ENCODE measurements at regions not wholly inside any gene's neighbourhood (a gene's known extent, or its start where the extent isn't known, plus 50 kb on each side); places are given as distances from the start of the nearest gene placed in this dataset.

DNA sequence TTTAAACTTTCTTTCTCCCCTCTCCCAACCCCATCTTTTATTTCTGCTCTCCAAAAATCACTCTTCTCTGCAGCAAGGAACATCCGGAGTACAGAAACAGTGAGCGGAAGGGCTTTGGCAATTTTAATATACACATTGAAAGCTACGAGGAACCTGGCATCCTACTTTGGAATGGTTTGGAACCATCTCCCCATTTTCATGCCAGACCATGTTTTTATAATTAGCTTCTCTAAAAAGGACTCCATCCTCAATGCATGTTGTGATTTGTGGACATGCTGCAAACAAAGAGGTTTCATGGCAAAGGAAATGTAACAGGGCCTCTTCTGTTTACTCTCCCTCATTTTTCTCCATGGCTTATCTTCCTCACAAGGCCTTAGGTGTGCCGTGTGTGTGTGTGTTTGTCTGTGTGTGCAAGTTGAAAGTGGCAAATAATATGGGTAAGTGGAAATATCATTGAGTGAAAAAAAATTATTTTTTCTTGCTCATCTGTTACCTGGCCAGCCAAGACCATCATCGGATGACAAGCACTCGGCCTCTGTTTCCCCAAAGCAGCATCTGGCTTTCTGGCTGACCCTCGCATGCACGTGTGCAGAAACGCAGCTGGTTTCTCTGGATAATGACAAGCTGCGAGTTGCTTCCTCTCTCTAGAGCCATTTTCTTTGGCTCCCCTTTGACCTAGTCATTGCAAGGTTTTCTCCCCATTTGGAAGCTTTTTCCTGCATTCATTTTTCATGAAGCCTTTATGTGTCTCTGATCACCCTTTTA lies 585.0 kb downstream of the TMEM114 start:
- TF ChIP-seq, protein P1, sequence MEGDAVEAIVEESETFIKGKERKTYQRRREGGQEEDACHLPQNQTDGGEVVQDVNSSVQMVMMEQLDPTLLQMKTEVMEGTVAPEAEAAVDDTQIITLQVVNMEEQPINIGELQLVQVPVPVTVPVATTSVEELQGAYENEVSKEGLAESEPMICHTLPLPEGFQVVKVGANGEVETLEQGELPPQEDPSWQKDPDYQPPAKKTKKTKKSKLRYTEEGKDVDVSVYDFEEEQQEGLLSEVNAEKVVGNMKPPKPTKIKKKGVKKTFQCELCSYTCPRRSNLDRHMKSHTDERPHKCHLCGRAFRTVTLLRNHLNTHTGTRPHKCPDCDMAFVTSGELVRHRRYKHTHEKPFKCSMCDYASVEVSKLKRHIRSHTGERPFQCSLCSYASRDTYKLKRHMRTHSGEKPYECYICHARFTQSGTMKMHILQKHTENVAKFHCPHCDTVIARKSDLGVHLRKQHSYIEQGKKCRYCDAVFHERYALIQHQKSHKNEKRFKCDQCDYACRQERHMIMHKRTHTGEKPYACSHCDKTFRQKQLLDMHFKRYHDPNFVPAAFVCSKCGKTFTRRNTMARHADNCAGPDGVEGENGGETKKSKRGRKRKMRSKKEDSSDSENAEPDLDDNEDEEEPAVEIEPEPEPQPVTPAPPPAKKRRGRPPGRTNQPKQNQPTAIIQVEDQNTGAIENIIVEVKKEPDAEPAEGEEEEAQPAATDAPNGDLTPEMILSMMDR (IDR thresholded peaks at IDR 0.05; ENCODE audit: partially characterized antibody, unreplicated experiment): no peak
- Mint-ChIP-seq H3K4me1 (ENCODE audit: low read depth, unreplicated experiment) (no peaks in the 10 kb centered on the region), H3K9me3 (ENCODE audit: unreplicated experiment) (peaks cover 5% of the 10 kb centered on the region), H3K4me3 (ENCODE audit: unreplicated experiment) (no peak overlapping the region), H3K36me3 (ENCODE audit: unreplicated experiment) (peaks cover 5% of the 10 kb centered on the region), H3K27ac (ENCODE audit: unreplicated experiment) (no peak overlapping the region), H3K27me3 (ENCODE audit: unreplicated experiment) (peaks cover 3% of the 10 kb centered on the region)
- no peak for DNase-seq

DNA sequence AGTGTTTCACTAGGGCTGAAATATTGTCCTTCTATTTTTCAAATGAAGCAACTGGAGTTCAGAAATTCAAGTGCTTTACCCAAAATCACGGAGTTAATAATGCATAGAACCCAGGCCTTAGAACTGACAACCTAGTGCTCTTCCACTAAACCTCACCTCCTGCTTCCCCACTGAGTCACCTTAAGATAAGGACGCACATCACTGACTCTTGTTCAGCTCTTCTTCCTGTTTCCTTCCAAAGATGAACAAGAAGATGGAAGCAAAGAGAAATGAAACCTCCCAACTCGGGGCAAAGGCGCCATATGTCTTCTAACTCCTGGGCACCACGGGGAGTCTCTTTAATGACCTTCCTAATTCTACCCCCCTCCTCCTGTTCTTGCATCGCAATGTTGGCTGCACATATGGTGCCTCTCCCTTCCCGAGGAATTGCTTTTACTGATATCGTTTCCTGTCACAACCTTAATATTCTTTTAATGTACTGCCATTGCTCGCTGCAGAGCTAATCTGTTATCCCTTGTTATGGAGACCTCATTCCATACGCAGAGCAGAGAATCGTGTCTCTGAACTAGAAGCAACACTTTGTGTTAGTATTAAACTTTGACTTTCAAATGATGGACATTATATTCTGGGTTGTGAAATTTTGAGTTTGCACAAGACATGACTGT lies 591.4 kb downstream of the TMEM114 start:
- peaks cover 1% of the 10 kb centered on the region for H3K27me3 Mint-ChIP-seq (ENCODE audit: unreplicated experiment)
- no peak for DNase-seq
- no peak overlapping the region for H3K27ac Mint-ChIP-seq (ENCODE audit: unreplicated experiment)
- H3K9me3 Mint-ChIP-seq (ENCODE audit: unreplicated experiment): peaks cover 1% of the 10 kb centered on the region
- H3K4me3 Mint-ChIP-seq (ENCODE audit: unreplicated experiment): no peak overlapping the region
- H3K4me1 Mint-ChIP-seq (ENCODE audit: low read depth, unreplicated experiment): no peaks in the 10 kb centered on the region
- H3K36me3 Mint-ChIP-seq (ENCODE audit: unreplicated experiment): no peaks in the 10 kb centered on the region
- TF ChIP-seq, protein P1 (IDR thresholded peaks at IDR 0.05; ENCODE audit: partially characterized antibody, unreplicated experiment): no peak

DNA sequence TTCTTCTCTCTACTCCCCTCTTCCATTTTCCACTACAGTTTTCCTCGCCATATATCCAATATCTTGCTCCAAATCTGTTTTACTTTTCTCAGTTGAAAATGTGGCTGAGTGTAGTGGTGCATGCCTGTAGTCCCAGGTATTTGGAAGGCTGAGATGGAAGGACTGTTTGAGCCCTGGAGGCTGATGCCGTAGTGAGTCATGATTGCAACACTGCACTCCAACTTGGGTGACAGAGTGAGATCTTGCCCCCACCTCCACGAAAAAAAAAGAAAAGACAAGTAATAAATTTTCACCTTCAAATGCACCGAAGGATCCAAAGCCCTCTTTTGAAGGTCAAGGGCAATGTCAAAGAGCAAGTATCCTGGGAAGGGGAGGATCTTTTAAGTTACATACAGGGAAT lies 592.3 kb downstream of the TMEM114 start:
- TF ChIP-seq, protein P1 (IDR thresholded peaks at IDR 0.05; ENCODE audit: partially characterized antibody, unreplicated experiment): no peak
- Mint-ChIP-seq H3K4me3 (ENCODE audit: unreplicated experiment) (no peak overlapping the region), H3K27ac (ENCODE audit: unreplicated experiment) (no peak overlapping the region), H3K27me3 (ENCODE audit: unreplicated experiment) (peaks cover 2% of the 10 kb centered on the region), H3K36me3 (ENCODE audit: unreplicated experiment) (no peaks in the 10 kb centered on the region), H3K4me1 (ENCODE audit: low read depth, unreplicated experiment) (no peaks in the 10 kb centered on the region), H3K9me3 (ENCODE audit: unreplicated experiment) (peaks cover 2% of the 10 kb centered on the region)
- no peak for DNase-seq

DNA sequence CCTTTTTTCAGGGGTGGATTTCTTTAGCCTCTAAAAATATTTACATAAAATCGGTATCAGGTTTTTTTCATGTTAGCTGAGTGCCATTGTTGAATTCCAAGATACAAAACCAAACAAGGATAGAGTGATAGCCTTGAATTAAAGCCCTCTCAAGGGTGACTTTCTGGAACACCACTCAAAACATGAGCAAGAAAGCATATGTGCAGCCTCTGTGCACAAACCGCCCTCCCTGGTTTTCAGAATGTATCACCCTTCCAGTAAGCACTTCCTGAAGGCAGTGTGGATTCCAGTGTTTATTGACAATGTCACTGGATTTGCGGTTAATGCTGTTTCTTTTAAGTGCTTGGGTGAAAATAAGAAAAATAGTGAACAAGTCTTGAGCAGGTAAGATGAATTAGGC lies 597.7 kb downstream of the TMEM114 start:
- TF ChIP-seq, protein P1 (IDR thresholded peaks at IDR 0.05; ENCODE audit: partially characterized antibody, unreplicated experiment): no peak
- Mint-ChIP-seq H3K4me1 (ENCODE audit: low read depth, unreplicated experiment) (no peaks in the 10 kb centered on the region), H3K27me3 (ENCODE audit: unreplicated experiment) (peaks cover 2% of the 10 kb centered on the region), H3K27ac (ENCODE audit: unreplicated experiment) (no peak overlapping the region), H3K4me3 (ENCODE audit: unreplicated experiment) (no peak overlapping the region), H3K9me3 (ENCODE audit: unreplicated experiment) (peaks cover 4% of the 10 kb centered on the region), H3K36me3 (ENCODE audit: unreplicated experiment) (no peaks in the 10 kb centered on the region)
- no peak for DNase-seq

Measured in glutamatergic neuron (in vitro differentiated cells).